NCI-H226 (cell line): ENCODE measurements at regions not wholly inside any gene's neighbourhood (a gene's known extent, or its start where the extent isn't known, plus 50 kb on each side); places are given as distances from the start of the nearest gene placed in this dataset.

Experiments
- DNase-seq: peaks from one replicate; pipeline ENCODE4 v3.0.0-alpha.2; 2015

- DNase-seq = no peak
Observed at GRCh38 chr2:8563814-8564474, 117.9 kb upstream of the ID2 start.

- DNase-seq = no peak
Observed at GRCh38 chr2:8564475-8564874, 117.4 kb upstream of the ID2 start.

GRCh38 chr2:8565399-8566154 lies 116.3 kb upstream of the ID2 start:
- no peak for DNase-seq

GRCh38 chr2:8566155-8566670 lies 115.6 kb upstream of the ID2 start:
- no peak for DNase-seq

GRCh38 chr2:8566774-8567468 lies 114.9 kb upstream of the ID2 start:
- no peak for DNase-seq

GRCh38 chr2:8567469-8568260 lies 114.2 kb upstream of the ID2 start:
- DNase-seq = no peak

- no peak for DNase-seq
Observed at GRCh38 chr2:8568543-8569302, 113.1 kb upstream of the ID2 start.

GRCh38 chr2:8569332-8569930 lies 112.4 kb upstream of the ID2 start:
- DNase-seq = no peak

- DNase-seq = no peak
Observed at GRCh38 chr2:8570637-8571036, 111.2 kb upstream of the ID2 start.

- no peak for DNase-seq
Observed at GRCh38 chr2:8571301-8571791, 110.5 kb upstream of the ID2 start.

- no peak for DNase-seq
Observed at GRCh38 chr2:8571792-8572499, 109.9 kb upstream of the ID2 start.

- no peak for DNase-seq
Observed at GRCh38 chr2:8572712-8573233, 109.1 kb upstream of the ID2 start.

- no peak for DNase-seq
Observed at GRCh38 chr2:8573234-8573941, 108.5 kb upstream of the ID2 start.

- DNase-seq = no peak
Observed at GRCh38 chr2:8573942-8574195, 108.0 kb upstream of the ID2 start.

GRCh38 chr2:8574196-8575037 lies 107.4 kb upstream of the ID2 start:
- no peak for DNase-seq

GRCh38 chr2:8575038-8575833 lies 106.6 kb upstream of the ID2 start:
- DNase-seq = no peak

- DNase-seq = no peak
Observed at GRCh38 chr2:8575834-8576423, 105.9 kb upstream of the ID2 start.
